ENCODE measurements at regions not wholly inside any gene's neighbourhood (a gene's known extent, or its start where the extent isn't known, plus 50 kb on each side); places are given as distances from the start of the nearest gene placed in this dataset.
A peak's percentile ranks its signal among the peaks of the same experiment; 100 is the strongest.

DNA sequence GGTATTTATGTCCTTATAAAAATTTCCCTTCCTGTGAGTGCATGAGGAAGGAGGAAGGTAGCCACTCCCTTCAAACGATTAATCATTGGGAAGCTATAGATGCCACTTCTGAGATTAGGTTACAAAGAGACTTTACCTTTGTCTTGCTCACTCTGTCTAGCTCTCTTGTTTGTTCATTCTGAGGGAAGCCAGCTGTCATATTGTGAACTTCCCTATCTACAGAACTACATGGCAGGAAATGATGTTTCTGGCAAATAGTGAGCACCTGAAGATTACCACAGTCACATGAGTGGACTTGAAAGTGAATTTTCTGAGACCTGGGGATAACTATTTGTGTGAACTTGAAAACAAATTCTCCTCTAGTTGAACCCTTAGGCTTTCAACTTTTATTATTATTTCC lies 776.8 kb downstream of the CCDC85A start:
- TF ChIP-seq, protein P1, sequence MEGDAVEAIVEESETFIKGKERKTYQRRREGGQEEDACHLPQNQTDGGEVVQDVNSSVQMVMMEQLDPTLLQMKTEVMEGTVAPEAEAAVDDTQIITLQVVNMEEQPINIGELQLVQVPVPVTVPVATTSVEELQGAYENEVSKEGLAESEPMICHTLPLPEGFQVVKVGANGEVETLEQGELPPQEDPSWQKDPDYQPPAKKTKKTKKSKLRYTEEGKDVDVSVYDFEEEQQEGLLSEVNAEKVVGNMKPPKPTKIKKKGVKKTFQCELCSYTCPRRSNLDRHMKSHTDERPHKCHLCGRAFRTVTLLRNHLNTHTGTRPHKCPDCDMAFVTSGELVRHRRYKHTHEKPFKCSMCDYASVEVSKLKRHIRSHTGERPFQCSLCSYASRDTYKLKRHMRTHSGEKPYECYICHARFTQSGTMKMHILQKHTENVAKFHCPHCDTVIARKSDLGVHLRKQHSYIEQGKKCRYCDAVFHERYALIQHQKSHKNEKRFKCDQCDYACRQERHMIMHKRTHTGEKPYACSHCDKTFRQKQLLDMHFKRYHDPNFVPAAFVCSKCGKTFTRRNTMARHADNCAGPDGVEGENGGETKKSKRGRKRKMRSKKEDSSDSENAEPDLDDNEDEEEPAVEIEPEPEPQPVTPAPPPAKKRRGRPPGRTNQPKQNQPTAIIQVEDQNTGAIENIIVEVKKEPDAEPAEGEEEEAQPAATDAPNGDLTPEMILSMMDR (IDR thresholded peaks at IDR 0.05; ENCODE audit: borderline replicate concordance, extremely low read depth, insufficient read depth) = no peak
- Histone ChIP-seq H3K36me3 (ENCODE audit: control insufficient read depth in 2 of 3, insufficient read depth in 3 of 3, low read length in 3 of 3) (no peaks in the 10 kb centered on the region), H3K9me3 (ENCODE audit: control insufficient read depth in 2 of 3, insufficient read depth in 1 of 3, low read length in 3 of 3) (peaks cover 0 to 5% (median 0%) of the 10 kb centered on the region in 3 donors), H3K27me3 (ENCODE audit: control insufficient read depth, insufficient read depth, low read length) (no peaks in the 10 kb centered on the region), H3K4me3 (ENCODE audit: low read length in 3 of 3) (no peak overlapping the region), H3K9ac (ENCODE audit: low read length in 3 of 3) (no peak overlapping the region), H3K4me1 (ENCODE audit: control insufficient read depth in 2 of 3, insufficient read depth in 2 of 3, low read depth in 1 of 3, low read length in 3 of 3) (no peaks in the 10 kb centered on the region), H3K27ac (ENCODE audit: low read depth in 2 of 2, low read length in 2 of 2) (no peak overlapping the region)
- DNase-seq = peak in 2 of 5 donors; percentile 47 to 54
- intact Hi-C loops (cut with DNase I) = no loop called here
- FAIRE-seq = no peak

DNA sequence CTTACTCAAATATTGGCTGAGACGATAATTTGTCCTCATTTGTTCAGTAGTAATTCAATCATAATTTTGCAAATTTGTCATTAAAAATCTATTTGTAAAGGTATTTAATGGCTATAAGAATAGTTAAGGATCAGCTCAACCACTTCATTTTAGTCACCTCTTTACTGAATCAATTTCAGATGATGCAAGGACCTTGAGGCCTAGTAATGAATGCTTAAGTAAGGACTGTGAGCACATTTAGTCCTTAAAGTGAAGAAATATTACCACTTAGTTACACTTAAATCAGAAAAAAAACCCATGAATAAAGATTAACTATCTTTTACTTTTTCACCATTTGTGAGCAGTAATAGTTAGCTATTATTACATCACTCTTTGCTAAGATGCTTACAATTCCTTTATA lies 778.9 kb downstream of the CCDC85A start:
- Histone ChIP-seq H3K9ac (ENCODE audit: low read length in 3 of 3) (no peak overlapping the region), H3K4me1 (ENCODE audit: control insufficient read depth in 2 of 3, insufficient read depth in 2 of 3, low read depth in 1 of 3, low read length in 3 of 3) (no peaks in the 10 kb centered on the region), H3K4me3 (ENCODE audit: low read length in 3 of 3) (no peak overlapping the region), H3K36me3 (ENCODE audit: control insufficient read depth in 2 of 3, insufficient read depth in 3 of 3, low read length in 3 of 3) (no peaks in the 10 kb centered on the region), H3K27ac (ENCODE audit: low read depth in 2 of 2, low read length in 2 of 2) (no peak overlapping the region), H3K27me3 (ENCODE audit: control insufficient read depth, insufficient read depth, low read length) (no peaks in the 10 kb centered on the region), H3K9me3 (ENCODE audit: control insufficient read depth in 2 of 3, insufficient read depth in 1 of 3, low read length in 3 of 3) (no peaks in the 10 kb centered on the region)
- DNase-seq (no peak), FAIRE-seq (no peak)
- intact Hi-C loops (cut with DNase I) = no loop called here
- TF ChIP-seq, protein P1 (IDR thresholded peaks at IDR 0.05; ENCODE audit: borderline replicate concordance, extremely low read depth, insufficient read depth) = no peak

DNA sequence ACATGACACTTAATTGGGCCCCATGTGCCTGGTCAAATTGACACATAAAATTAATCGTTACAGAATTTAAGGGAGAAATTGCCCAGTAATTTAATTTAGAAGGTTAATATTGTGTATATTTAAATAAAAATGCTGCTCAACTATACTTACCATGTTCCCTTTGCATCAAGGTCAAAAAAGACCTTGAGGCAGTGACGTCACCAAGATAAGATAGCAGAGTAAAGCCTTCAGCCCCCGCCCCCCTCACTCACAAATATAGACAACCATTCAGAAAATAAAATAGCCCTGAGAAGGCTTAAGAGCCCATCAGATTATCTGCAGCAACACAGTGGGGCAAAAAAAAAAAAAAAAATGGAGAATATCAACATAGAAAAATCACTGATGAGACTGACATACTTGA lies 785.7 kb downstream of the CCDC85A start:
- DNase-seq = no peak
- no peak for FAIRE-seq
- intact Hi-C loops (cut with DNase I) = no loop called here

More for the DNA sequence above, 785.7 kb downstream of the CCDC85A start:
- Histone ChIP-seq H3K4me1 (ENCODE audit: control insufficient read depth in 2 of 3, insufficient read depth in 2 of 3, low read depth in 1 of 3, low read length in 3 of 3) (no peaks in the 10 kb centered on the region), H3K9ac (ENCODE audit: low read length in 3 of 3) (no peak overlapping the region), H3K9me3 (ENCODE audit: control insufficient read depth in 2 of 3, insufficient read depth in 1 of 3, low read length in 3 of 3) (no peaks in the 10 kb centered on the region), H3K27ac (ENCODE audit: low read depth in 2 of 2, low read length in 2 of 2) (no peak overlapping the region), H3K36me3 (ENCODE audit: control insufficient read depth in 2 of 3, insufficient read depth in 3 of 3, low read length in 3 of 3) (no peaks in the 10 kb centered on the region), H3K27me3 (ENCODE audit: control insufficient read depth, insufficient read depth, low read length) (no peaks in the 10 kb centered on the region), H3K4me3 (ENCODE audit: low read length in 3 of 3) (no peak overlapping the region)
- TF ChIP-seq, protein P1 (IDR thresholded peaks at IDR 0.05; ENCODE audit: borderline replicate concordance, extremely low read depth, insufficient read depth) = no peak

Measured in kidney (tissue), 13 donors.